Panc1 (cell line): ENCODE measurements at regions not wholly inside any gene's neighbourhood (a gene's known extent, or its start where the extent isn't known, plus 50 kb on each side); places are given as distances from the start of the nearest gene placed in this dataset.
"Not testable (repeated sequence)": the region's sequence is repeated elsewhere in the genome, so short reads cannot be mapped to it uniquely, and the experiment has no call there.

Experiments used
- ATAC-seq: fragments of 200-7000 bp; cut with Tn5 transposase; 2 replicates; pipeline ENCODE4 v1.9.1; 2020; ENCODE audit warnings: mild to moderate bottlenecking, moderate library complexity
- BruUV-seq: library from RNA; stranded (reverse); fragments of 400-500 nt; replicated peaks from 2 replicates; lab custom pipeline; 2021; lab: Mats Ljungman, UMichigan
- CTCF ChIA-PET: fragments of 300-600 bp; sonication (Branson Sonifier 250); formaldehyde crosslinking; loops from one replicate; lab custom pipeline; 2022; ENCODE audit warnings: antibody characterized with exemption; lab: Charles Lee
- POLR2A ChIA-PET: fragments of 300-600 bp; sonication (Branson Sonifier 250); formaldehyde crosslinking; loops from one replicate; lab custom pipeline; 2022; ENCODE audit warnings: antibody characterized with exemption; lab: Charles Lee
- DNase-seq: peaks from one replicate; pipeline ENCODE4 v3.0.0-alpha.2; 2010; ENCODE audit warnings: low read depth, low spot score
- H3K27ac ChIP-seq: 2 replicates; pipeline ENCODE4 v1.5.1; 2011; ENCODE audit warnings: mild to moderate bottlenecking, low read length, inconsistent platforms
- H3K27me3 ChIP-seq: fragments of 200-500 bp; sonication (Bioruptor generic); 2 replicates; pipeline ENCODE4 v1.6.0; 2014; ENCODE audit warnings: low read length, inconsistent platforms; ENCODE audit not compliant: control insufficient read depth, insufficient read depth
- H3K36me3 ChIP-seq: fragments of 200-500 bp; sonication (Bioruptor generic); 2 replicates; pipeline ENCODE4 v1.5.1; 2014; ENCODE audit warnings: inconsistent platforms, mild to moderate bottlenecking, low read length, moderate library complexity; ENCODE audit not compliant: control insufficient read depth, insufficient read depth
- H3K4me1 ChIP-seq: 2 replicates; pipeline ENCODE4 v1.5.1; 2011; ENCODE audit warnings: inconsistent platforms, mild to moderate bottlenecking, low read length, moderate library complexity; ENCODE audit not compliant: control insufficient read depth, insufficient read depth
- H3K4me3 ChIP-seq, 2 experiments: 2 replicates each; pipeline ENCODE4 v1.5.1; 2011 to 2012; ENCODE audit warnings: low read depth in 2 of 2, low read length in 2 of 2, mild to moderate bottlenecking in 2 of 2, inconsistent platforms in 1 of 2, moderate library complexity in 1 of 2
- H3K9me3 ChIP-seq: fragments of 200-500 bp; sonication (Bioruptor generic); 2 replicates; pipeline ENCODE4 v1.5.1; 2014; ENCODE audit warnings: low read depth, mild to moderate bottlenecking, inconsistent platforms, low read length, moderate library complexity; ENCODE audit not compliant: control insufficient read depth, insufficient read depth
- POLR2AphosphoS5 ChIP-seq: IDR thresholded peaks from 2 replicates; pipeline ENCODE4 v1.6.1; 2012; ENCODE audit warnings: mild to moderate bottlenecking, low read depth, low read length, moderate library complexity
- SIN3A ChIP-seq: IDR thresholded peaks from 2 replicates; pipeline ENCODE4 v1.6.1; 2012; ENCODE audit warnings: low read depth, mild to moderate bottlenecking, low read length, moderate library complexity, borderline replicate concordance; ENCODE audit not compliant: insufficient read depth
- TCF7L2 ChIP-seq: IDR thresholded peaks from 2 replicates; pipeline ENCODE4 v1.6.1; 2011; ENCODE audit warnings: mild to moderate bottlenecking, low read depth, low read length, inconsistent platforms
- in situ Hi-C: cut with HindIII; loops from 2 replicates; pipeline ENCODE4 v1.10.0; 2016; ENCODE audit warnings: low sequenced_read_pairs, low pct_unique_long_range_greater_than_20kb
- intact Hi-C: fragments of 100-400 bp; cut with micrococcal nuclease; formaldehyde crosslinking; loops from one replicate; pipeline ENCODE4 v1.10.0; 2022; ENCODE audit not compliant: unreplicated experiment
- TF ChIP-seq, protein P1 (sequence below): fragments of 450-650 bp; IDR thresholded peaks from 2 replicates; pipeline ENCODE4 v1.5.1; 2017; ENCODE audit warnings: mild to moderate bottlenecking
- TF ChIP-seq, protein P2 (sequence below), 2 experiments: IDR thresholded peaks; 2 replicates each; pipeline ENCODE4 v1.6.1; 2011 to 2012; ENCODE audit warnings: low read depth in 2 of 2, control low read depth in 1 of 2, low read length in 1 of 2, mild to moderate bottlenecking in 1 of 2, moderate library complexity in 1 of 2; ENCODE audit not compliant: insufficient read depth in 1 of 2

DNA sequence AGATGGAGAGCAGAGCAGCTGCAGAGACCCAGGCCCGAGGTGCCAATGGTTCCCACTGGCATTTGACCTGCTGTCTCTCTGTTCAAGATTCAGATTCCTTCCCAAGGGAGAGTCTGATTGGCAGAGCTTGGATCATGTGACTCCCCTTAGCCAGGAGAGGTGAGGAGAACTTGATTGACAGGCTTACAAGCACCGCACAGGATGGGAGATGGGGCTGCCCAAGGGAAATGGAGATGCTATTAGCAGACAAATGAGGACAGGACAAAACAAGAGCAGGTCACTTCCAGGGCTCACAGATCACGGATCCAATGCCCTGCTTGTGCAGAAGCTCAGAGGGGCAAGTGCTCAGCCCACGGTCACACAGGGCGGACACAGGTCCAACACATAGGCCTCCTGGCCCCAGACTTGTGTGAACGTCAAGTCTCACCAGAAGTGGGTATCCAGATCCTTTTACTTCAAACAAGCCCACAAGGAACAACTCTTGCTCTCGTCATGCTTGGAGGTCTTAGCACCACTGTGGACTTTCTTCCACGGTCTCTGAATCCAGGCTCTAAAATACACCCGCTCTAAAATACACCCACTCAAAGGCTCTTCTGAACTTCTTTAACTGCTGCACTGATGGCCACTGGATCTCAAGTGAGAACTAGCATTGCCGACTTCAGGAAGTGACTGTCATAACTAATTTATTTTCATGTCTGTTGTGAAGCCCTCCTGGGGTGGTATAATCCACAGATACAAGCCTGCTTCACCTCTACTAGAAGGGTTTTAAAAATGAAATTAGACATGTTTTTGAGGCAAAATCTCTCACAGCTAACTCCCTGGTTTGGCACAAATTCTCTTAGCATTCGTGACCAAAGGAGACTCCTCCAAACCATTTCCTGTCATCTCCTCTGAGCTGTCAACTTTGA is 274.9 kb downstream of the RRAGC start:
- intact Hi-C loops, result no loop called here
- CTCF ChIA-PET, result no interaction called here

DNA sequence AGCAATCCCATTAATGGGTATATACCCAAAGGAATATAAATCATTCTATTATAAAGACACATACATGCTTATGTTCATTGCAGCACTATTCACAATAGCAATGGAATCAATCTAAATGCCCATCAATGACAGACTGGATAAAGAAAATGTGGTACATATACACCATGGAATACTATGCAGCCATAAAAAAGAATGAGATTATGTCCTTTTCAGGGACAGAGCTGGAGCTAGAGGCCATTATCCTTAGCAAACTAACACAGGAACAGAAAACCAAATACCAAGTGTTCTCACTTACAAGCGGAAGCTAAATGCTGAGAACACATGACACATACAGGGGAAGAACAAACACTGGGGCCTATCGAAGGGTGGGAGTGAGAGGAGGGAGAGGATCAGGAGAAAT is 276.3 kb downstream of the RRAGC start:
- H3K4me1 ChIP-seq, BruUV-seq, H3K4me3 ChIP-seq, intact Hi-C loops, H3K36me3 ChIP-seq, H3K9me3 ChIP-seq, CTCF ChIA-PET, H3K27ac ChIP-seq, POLR2A ChIA-PET, in situ Hi-C loops, DNase-seq, ATAC-seq: not testable (repeated sequence)
- peaks cover 16% of the 10 kb centered on the region for H3K27me3 ChIP-seq

More for the DNA sequence above, 274.9 kb downstream of the RRAGC start:
- BruUV-seq, result no TSS peak
- Histone ChIP-seq H3K4me1 (no peaks in the 10 kb centered on the region), H3K4me3 (no peak overlapping the region), H3K27ac (no peak overlapping the region), H3K36me3 (no peaks in the 10 kb centered on the region), H3K27me3 (peaks cover 5% of the 10 kb centered on the region; the same call in 1 of the 2 replicates), H3K9me3 (no peaks in the 10 kb centered on the region)
- in situ Hi-C loops, result no loop called here
- POLR2A ChIA-PET, result no interaction called here
- ATAC-seq, result no peak
- TF ChIP-seq POLR2AphosphoS5 (no peak), SIN3A (no peak), TCF7L2 (no peak)
- no peak for DNase-seq

DNA sequence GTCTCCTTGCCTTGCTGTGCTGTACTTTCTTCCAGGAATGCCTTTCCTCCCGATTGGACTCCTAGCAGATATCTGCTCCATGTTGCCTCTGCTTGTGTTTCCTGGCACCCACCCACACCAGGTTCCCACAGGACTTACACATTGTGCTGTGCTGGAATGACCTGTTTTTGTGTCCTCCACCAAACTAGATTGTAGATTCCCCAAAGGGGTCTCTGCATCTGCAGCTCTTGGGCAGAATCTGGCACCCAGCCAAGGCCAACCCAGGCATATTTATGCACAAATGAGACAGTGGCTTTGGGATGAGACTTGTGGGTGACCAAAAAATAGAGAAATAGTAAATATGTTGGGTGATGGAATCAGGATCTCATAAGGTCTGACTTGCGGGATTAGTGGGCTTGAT is 278.2 kb downstream of the RRAGC start:
- CTCF ChIA-PET, result no interaction called here
- Histone ChIP-seq H3K9me3 (no peaks in the 10 kb centered on the region), H3K36me3 (no peaks in the 10 kb centered on the region), H3K4me3 (no peak overlapping the region), H3K4me1 (no peaks in the 10 kb centered on the region), H3K27me3 (peaks cover 20% of the 10 kb centered on the region), H3K27ac (no peak overlapping the region)
- POLR2A ChIA-PET, result no interaction called here
- no TSS peak for BruUV-seq
- DNase-seq, result no peak
- TF ChIP-seq, protein P1, sequence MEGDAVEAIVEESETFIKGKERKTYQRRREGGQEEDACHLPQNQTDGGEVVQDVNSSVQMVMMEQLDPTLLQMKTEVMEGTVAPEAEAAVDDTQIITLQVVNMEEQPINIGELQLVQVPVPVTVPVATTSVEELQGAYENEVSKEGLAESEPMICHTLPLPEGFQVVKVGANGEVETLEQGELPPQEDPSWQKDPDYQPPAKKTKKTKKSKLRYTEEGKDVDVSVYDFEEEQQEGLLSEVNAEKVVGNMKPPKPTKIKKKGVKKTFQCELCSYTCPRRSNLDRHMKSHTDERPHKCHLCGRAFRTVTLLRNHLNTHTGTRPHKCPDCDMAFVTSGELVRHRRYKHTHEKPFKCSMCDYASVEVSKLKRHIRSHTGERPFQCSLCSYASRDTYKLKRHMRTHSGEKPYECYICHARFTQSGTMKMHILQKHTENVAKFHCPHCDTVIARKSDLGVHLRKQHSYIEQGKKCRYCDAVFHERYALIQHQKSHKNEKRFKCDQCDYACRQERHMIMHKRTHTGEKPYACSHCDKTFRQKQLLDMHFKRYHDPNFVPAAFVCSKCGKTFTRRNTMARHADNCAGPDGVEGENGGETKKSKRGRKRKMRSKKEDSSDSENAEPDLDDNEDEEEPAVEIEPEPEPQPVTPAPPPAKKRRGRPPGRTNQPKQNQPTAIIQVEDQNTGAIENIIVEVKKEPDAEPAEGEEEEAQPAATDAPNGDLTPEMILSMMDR, result no peak
- TF ChIP-seq TCF7L2 (no peak), SIN3A (no peak), POLR2AphosphoS5 (no peak)
- TF ChIP-seq, protein P2, sequence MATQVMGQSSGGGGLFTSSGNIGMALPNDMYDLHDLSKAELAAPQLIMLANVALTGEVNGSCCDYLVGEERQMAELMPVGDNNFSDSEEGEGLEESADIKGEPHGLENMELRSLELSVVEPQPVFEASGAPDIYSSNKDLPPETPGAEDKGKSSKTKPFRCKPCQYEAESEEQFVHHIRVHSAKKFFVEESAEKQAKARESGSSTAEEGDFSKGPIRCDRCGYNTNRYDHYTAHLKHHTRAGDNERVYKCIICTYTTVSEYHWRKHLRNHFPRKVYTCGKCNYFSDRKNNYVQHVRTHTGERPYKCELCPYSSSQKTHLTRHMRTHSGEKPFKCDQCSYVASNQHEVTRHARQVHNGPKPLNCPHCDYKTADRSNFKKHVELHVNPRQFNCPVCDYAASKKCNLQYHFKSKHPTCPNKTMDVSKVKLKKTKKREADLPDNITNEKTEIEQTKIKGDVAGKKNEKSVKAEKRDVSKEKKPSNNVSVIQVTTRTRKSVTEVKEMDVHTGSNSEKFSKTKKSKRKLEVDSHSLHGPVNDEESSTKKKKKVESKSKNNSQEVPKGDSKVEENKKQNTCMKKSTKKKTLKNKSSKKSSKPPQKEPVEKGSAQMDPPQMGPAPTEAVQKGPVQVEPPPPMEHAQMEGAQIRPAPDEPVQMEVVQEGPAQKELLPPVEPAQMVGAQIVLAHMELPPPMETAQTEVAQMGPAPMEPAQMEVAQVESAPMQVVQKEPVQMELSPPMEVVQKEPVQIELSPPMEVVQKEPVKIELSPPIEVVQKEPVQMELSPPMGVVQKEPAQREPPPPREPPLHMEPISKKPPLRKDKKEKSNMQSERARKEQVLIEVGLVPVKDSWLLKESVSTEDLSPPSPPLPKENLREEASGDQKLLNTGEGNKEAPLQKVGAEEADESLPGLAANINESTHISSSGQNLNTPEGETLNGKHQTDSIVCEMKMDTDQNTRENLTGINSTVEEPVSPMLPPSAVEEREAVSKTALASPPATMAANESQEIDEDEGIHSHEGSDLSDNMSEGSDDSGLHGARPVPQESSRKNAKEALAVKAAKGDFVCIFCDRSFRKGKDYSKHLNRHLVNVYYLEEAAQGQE (IDR thresholded peaks at IDR 0.05; ENCODE audit: insufficient read depth in 1 of 2, low read depth in 2 of 2, low read length in 1 of 2), result no peak
- intact Hi-C loops, result no loop called here
- no peak for ATAC-seq
- in situ Hi-C loops, result no loop called here
